GM19238 (cell line): ENCODE measurements at regions not wholly inside any gene's neighbourhood (a gene's known extent, or its start where the extent isn't known, plus 50 kb on each side); places are given as distances from the start of the nearest gene placed in this dataset.

Experiments used
- DNase-seq: peaks from one replicate; pipeline ENCODE4 v3.0.0; 2011; ENCODE audit warnings: low spot score; ENCODE audit not compliant: insufficient read length

DNA sequence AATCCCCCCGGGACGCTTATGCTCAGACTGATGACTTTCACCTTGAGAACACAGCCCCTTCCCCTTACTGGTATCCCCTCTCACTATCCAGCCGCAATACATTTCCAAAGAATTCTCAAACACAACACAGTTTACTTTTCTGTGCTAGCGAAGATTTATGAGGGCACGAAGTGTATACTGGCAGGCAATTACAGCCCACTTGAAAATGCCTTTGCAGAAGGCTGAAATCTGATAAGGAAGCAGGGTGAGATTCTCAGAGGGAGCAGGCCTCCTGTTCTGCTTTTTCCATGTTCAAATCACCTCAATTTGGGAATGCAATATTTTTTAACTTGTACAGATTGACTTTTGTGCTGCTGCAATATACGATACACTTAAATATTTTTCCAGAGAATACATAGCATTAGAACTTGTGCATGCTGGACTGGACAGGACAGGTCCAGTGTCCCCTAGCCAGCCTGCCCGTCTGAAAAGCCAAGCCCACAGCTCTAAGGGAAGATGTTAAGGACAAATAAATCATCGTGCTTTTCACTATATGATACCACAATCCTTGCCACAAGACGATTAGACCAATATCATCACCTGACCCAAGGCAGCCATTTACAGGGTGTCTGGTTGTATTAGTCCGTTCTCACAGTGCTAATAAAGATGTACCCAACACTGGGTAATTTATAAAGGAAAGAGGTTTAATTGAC lies 262.1 kb downstream of the EPHA4 start:
- no peak for DNase-seq

DNA sequence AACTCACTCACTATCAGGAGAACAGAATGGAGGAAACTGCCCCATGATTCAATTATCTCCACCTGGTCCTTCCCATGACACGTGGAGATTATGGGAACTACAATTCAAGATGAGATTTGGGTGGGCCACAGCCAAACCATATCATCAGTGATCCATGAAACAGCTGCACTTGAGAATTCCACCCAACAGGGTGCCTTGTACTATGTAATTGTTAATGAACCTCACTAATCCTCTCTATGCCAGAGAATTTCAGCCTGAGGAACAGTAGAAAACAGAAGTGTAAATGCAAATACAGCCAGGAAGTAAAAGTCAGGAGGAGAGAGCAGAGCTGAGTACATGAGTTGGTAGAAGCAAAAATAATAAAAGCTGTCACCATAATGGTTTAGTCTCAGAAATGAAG lies 261.4 kb downstream of the EPHA4 start:
- DNase-seq, result no peak

DNA sequence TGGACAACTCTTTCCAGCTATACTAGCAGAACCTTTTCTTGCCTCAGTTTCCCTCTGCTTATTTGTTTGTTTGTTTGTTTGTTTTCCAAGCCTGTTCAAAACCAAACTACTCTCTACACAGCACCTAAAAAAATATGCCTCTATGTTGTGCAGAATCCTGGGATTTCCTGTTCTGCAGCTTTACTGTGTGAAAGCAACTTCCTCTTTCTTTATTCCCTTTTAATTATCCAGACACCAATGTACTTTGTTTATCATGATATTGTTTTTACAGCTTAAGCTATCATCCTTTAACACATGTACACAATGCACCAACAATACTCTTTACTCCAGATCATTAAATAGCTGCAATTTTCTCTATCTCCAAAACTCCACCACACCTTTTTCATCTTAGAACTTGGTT lies 259.5 kb downstream of the EPHA4 start:
- no peak for DNase-seq

GRCh38 chr2:221314786-221315185 lies 257.3 kb downstream of the EPHA4 start:
- DNase-seq, result no peak

GRCh38 chr2:221318376-221319130 lies 253.6 kb downstream of the EPHA4 start:
- no peak for DNase-seq

DNA sequence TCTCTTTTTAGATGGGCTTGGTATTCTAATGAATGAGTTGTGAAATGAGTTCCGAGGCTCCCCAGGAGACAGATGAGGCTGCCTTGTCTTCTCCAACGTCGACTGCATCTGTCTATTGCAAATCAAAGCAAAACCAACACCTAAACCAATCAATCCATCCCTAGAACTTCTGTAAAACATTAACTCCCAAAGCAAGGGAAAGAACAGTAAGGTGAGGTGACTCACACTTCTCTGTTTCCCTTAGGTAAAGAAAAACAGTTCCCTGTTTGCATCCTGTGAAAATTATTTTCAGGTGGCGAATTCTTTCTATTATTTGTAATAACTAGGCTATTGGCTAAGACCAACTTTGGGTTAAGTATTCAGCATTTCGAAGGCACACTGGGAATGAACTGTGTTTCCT lies 249.4 kb downstream of the EPHA4 start:
- DNase-seq, result no peak

DNA sequence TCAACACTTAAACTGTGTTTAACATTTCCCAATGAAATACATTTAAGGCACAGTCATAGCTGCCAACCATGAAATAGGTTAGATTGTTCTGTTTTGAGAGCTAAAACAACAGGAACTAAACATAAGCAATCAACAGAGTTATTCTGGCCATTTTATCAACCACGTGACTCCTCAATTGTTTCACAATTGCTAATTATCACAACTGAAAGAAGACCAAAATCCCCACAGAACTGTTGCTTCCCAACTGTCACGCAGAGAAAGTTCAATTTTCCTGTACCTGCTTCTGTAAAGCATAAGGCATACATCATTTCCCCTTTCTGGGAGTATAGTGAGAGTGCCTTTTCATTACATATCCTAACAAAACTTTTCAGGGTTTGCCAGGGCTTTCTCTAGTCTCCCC lies 248.6 kb downstream of the EPHA4 start:
- DNase-seq, result no peak

- DNase-seq, result no peak
Measured at GRCh38 chr2:221330436-221330835, 241.7 kb downstream of the EPHA4 start.

- no peak for DNase-seq
Measured at GRCh38 chr2:221334481-221335218, 237.5 kb downstream of the EPHA4 start.

- no peak for DNase-seq
Measured at GRCh38 chr2:221335219-221335752, 236.8 kb downstream of the EPHA4 start.

DNA sequence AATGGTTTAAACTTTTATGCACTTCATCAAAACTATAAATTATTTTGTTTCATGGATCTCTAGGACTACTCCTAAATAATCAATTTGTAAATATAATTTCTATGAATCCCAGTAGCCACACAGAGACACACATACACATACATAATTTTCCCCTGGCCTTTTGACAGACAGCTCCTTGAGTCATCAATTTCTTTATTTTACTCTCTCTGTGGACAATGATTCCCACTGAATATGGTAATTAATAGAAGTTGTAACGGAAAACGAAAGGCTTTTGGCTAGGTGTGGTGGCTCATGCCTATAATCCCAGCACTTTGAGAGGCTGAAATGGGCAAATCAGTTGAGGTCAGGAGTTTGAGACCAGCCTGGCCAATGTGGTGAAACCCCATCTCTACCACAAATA lies 235.1 kb downstream of the EPHA4 start:
- no peak for DNase-seq

DNA sequence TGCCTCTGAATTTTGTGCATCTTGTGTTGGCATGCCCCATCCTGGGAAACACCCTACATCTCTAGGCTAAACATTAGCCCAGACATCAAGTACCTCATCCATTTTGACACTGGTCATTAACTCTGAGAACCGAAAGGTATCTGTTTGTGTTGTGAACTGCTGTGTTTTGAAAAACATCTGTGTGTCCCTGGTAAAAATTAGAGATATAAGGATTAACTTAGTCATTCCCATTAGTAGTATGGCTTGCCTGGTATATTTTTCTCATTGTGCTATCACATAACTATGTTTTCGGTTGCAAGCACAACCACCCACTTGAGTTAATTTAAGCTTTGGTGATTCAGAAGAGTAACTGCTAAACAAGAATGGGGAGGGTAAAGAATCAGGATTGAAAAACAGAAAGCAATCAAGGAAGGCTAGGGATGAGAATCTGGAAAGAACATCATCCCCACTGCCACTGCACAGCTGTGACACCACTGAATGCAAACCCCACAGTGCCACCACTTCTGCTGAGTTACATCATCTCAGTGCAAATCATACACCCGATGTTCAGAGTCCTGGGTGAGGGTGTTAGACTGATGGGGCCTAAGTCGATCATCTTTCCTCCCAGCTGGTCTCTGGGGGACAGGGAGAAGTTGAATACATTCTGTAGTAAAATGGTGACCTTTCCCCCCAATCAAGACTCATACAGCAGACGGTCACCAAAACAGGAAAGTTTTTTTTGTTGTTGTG lies 234.0 kb downstream of the EPHA4 start:
- no peak for DNase-seq

GRCh38 chr2:221342388-221342787 lies 229.7 kb downstream of the EPHA4 start:
- DNase-seq, result no peak

- DNase-seq, result no peak
Measured at GRCh38 chr2:221343524-221343923, 228.6 kb downstream of the EPHA4 start.

- DNase-seq, result no peak
Measured at GRCh38 chr2:221345516-221345915, 226.6 kb downstream of the EPHA4 start.

GRCh38 chr2:221346411-221346810 lies 225.7 kb downstream of the EPHA4 start:
- DNase-seq, result no peak

- DNase-seq, result no peak
Measured at GRCh38 chr2:221347471-221347870, 224.6 kb downstream of the EPHA4 start.

- no peak for DNase-seq
Measured at GRCh38 chr2:221350616-221351015, 221.5 kb downstream of the EPHA4 start.

DNA sequence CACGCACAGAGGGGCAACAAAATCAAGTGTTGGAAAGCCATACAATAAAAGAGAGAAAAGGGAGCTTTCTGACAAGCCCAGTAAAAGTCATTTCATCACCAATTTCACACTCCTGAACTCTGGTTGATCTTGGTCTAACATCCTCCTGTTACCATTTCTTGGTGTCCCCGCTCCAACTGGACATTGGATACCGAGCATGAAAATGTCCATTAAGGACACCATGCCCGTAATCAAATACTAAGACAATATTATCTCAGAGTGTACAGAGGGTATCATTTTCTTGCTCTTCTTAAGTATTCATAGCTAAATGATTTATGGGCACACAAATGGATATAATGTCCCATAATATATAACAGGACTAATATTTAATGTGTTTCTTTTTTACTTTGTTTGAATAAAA lies 218.9 kb downstream of the EPHA4 start:
- no peak for DNase-seq

DNA sequence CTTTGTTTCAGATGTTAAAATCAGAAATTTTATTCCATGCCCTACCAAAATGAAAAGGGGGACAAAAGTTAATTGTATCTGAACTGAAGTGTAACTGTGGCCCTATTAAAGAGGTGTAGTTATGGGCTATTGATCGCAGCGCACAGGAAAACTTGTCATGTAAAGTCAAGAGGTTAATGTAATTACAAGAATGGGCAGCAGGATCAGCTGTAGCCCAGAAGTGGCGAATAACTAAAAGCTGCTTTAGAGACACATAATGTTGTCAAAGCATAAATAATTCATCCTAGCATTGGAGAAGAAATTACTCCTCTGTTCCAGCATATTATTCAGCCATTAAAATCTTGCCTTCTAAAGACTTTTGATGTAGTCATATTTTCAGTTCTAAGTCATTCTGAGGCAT lies 211.8 kb downstream of the EPHA4 start:
- no peak for DNase-seq

DNA sequence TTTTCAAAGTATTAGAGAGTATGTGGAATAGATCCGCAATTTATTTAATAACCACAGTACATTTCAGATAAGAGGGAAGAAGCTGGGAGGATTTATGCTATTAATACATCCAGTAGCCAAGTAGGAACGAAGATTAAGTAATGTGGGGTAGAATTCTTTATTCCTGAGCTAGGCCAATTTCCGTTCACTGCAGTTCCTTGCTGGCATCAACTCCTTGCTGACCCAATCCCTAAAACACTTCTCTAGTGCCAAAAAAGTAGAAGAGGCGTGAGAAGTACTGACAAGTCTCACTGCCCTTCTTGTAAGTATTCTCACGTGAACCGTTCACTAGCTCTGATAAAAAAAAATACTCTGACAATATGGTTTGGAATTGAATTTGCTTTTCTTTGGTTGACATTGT lies 211.4 kb downstream of the EPHA4 start:
- no peak for DNase-seq
